HEK293 (cell line): ENCODE measurements at regions not wholly inside any gene's neighbourhood (a gene's known extent, or its start where the extent isn't known, plus 50 kb on each side); places are given as distances from the start of the nearest gene placed in this dataset.

Source experiments
- CTCF ChIA-PET: fragments of 350-600 bp; formaldehyde crosslinking; extraction: SDS; loops from one replicate; lab custom pipeline; 2021; ENCODE audit warnings: antibody characterized with exemption; lab: Yijun Ruan, JAX
- POLR2A ChIA-PET: fragments of 300-600 bp; formaldehyde crosslinking; extraction: SDS; loops from one replicate; lab custom pipeline; 2020; ENCODE audit warnings: antibody characterized with exemption, inconsistent platforms; lab: Yijun Ruan, JAX
- H3K27ac ChIP-seq: fragments of 200-500 bp; sonication (Bioruptor generic); 2 replicates; pipeline ENCODE4 v1.5.1; 2014; ENCODE audit warnings: low read depth, low read length, control low read depth, inconsistent platforms; ENCODE audit errors: extremely low read depth
- H3K36me3 ChIP-seq, 2 experiments: fragments of 200-500 bp in 1 of 2; sonication (Bioruptor generic) in 1 of 2; 1 replicate in 1 of 2; 2 replicates in 1 of 2; pipeline ENCODE4 v1.5.1; 2014 to 2017; ENCODE audit warnings: inconsistent platforms in 2 of 2, low read length in 2 of 2; ENCODE audit not compliant: control insufficient read depth in 2 of 2, insufficient read depth in 1 of 2
- H3K4me1 ChIP-seq: fragments of 200-500 bp; sonication (Bioruptor generic); 2 replicates; pipeline ENCODE4 v1.5.1; 2014; ENCODE audit warnings: mild to moderate bottlenecking, low read length, inconsistent platforms; ENCODE audit not compliant: control insufficient read depth, insufficient read depth
- H3K4me3 ChIP-seq: 2 replicates; pipeline ENCODE4 v1.5.1; 2011; ENCODE audit warnings: low read depth, mild to moderate bottlenecking, control low read depth, low read length, moderate library complexity
- H3K9me3 ChIP-seq: fragments of 200-500 bp; sonication (Bioruptor generic); 2 replicates; pipeline ENCODE4 v1.5.1; 2014; ENCODE audit warnings: low read depth, low read length, inconsistent platforms; ENCODE audit not compliant: control insufficient read depth, insufficient read depth
- GLIS1 ChIP-seq: fragments of 450-650 bp; formaldehyde crosslinking; IDR thresholded peaks from 2 replicates; pipeline ENCODE4 v1.5.1; 2016; ENCODE audit warnings: missing biosample characterization, missing genetic modification characterization
- SP7 ChIP-seq: fragments of 450-650 bp; formaldehyde crosslinking; IDR thresholded peaks from 2 replicates; pipeline ENCODE4 v1.5.1; 2016; ENCODE audit warnings: missing biosample characterization, missing genetic modification characterization
- ZBTB8A ChIP-seq: fragments of 450-650 bp; formaldehyde crosslinking; IDR thresholded peaks from 2 replicates; pipeline ENCODE4 v1.5.1; 2016; ENCODE audit warnings: missing biosample characterization, missing genetic modification characterization
- ZFHX2 ChIP-seq: fragments of 450-650 bp; formaldehyde crosslinking; conservative IDR thresholded peaks from 2 replicates; pipeline ENCODE4 v1.5.1; 2016; ENCODE audit warnings: missing biosample characterization, missing genetic modification characterization
- ZNF174 ChIP-seq: fragments of 450-650 bp; formaldehyde crosslinking; IDR thresholded peaks from 2 replicates; pipeline ENCODE4 v1.5.0; 2017; ENCODE audit warnings: missing biosample characterization, mild to moderate bottlenecking, missing genetic modification characterization
- ZNF23 ChIP-seq: fragments of 450-650 bp; formaldehyde crosslinking; IDR thresholded peaks from 2 replicates; pipeline ENCODE4 v1.5.1; 2016; ENCODE audit warnings: missing biosample characterization, missing genetic modification characterization, borderline replicate concordance
- ZNF302 ChIP-seq: fragments of 450-650 bp; formaldehyde crosslinking; IDR thresholded peaks from 2 replicates; pipeline ENCODE4 v1.5.1; 2016; ENCODE audit warnings: missing biosample characterization, missing genetic modification characterization, low read depth
- ZNF501 ChIP-seq: fragments of 450-650 bp; formaldehyde crosslinking; IDR thresholded peaks from 2 replicates; pipeline ENCODE4 v1.5.1; 2016; ENCODE audit warnings: missing biosample characterization, missing genetic modification characterization
- ZNF530 ChIP-seq: fragments of 450-650 bp; formaldehyde crosslinking; IDR thresholded peaks from 2 replicates; pipeline ENCODE4 v1.5.1; 2016; ENCODE audit warnings: low read depth, missing biosample characterization, missing genetic modification characterization
- ZNF623 ChIP-seq: fragments of 450-650 bp; formaldehyde crosslinking; IDR thresholded peaks from 2 replicates; pipeline ENCODE4 v1.5.1; 2016; ENCODE audit warnings: missing biosample characterization, missing genetic modification characterization
- ZNF654 ChIP-seq: fragments of 450-650 bp; formaldehyde crosslinking; IDR thresholded peaks from 2 replicates; pipeline ENCODE4 v1.5.1; 2016; ENCODE audit warnings: low read depth, missing biosample characterization, missing genetic modification characterization
- ZNF785 ChIP-seq: fragments of 450-650 bp; formaldehyde crosslinking; IDR thresholded peaks from 2 replicates; pipeline ENCODE4 v1.5.1; 2016; ENCODE audit warnings: missing biosample characterization, missing genetic modification characterization
- TF ChIP-seq, protein P1 (sequence below): IDR thresholded peaks from 2 replicates; pipeline ENCODE4 v1.6.1; 2011; ENCODE audit warnings: mild to moderate bottlenecking, low read depth, low read length, borderline replicate concordance
- TF ChIP-seq, protein P2 (sequence below): fragments of 450-650 bp; formaldehyde crosslinking; IDR thresholded peaks from 2 replicates; pipeline ENCODE4 v1.5.1; 2017; ENCODE audit warnings: missing biosample characterization, missing genetic modification characterization
- TF ChIP-seq, protein P3 (sequence below): fragments of 450-650 bp; formaldehyde crosslinking; IDR thresholded peaks from 2 replicates; pipeline ENCODE4 v1.5.1; 2017; ENCODE audit warnings: missing biosample characterization, missing genetic modification characterization
- TF ChIP-seq, protein P4 (sequence below): fragments of 450-650 bp; formaldehyde crosslinking; optimal IDR thresholded peaks from 2 replicates; pipeline ENCODE3; 2016; ENCODE audit warnings: missing biosample characterization, mild to moderate bottlenecking, missing genetic modification characterization

DNA sequence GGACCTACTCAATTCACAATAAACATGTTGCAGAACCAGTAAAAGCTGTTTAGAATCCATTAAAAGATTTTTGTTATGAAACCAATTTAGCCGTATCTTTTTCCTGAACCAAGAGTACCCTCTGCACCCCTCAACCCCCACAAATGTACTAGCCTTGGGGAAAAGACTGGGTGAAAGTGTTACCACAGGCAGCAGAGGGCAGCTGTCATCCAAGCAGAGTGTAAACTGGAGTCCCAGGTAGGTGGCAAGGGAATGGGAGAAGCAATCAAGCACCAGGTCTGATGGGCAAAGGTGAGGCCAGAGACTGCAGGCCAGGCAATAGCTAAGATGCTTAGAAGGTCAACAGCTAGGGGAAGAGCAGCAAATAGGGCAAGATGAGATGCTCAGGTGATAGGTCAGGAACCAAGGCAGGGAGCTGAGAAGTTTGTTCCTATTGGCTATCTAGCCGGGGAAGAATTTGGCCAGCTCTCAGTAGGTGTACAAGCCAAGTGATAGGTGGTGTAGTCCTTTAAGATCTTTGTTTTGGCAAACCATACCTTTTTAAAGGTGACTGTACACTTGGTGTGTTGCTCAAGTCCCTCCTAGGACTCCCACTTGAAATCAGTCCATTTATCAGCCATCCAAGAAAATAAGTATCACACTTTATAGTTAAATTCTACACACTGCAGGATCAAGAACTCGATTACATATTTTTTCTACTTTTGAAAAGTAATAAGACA, 77.8 kb upstream of the CCDC112 start (continued):
- TF ChIP-seq, protein P1, sequence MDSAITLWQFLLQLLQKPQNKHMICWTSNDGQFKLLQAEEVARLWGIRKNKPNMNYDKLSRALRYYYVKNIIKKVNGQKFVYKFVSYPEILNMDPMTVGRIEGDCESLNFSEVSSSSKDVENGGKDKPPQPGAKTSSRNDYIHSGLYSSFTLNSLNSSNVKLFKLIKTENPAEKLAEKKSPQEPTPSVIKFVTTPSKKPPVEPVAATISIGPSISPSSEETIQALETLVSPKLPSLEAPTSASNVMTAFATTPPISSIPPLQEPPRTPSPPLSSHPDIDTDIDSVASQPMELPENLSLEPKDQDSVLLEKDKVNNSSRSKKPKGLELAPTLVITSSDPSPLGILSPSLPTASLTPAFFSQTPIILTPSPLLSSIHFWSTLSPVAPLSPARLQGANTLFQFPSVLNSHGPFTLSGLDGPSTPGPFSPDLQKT: no peak
- TF ChIP-seq, protein P2, sequence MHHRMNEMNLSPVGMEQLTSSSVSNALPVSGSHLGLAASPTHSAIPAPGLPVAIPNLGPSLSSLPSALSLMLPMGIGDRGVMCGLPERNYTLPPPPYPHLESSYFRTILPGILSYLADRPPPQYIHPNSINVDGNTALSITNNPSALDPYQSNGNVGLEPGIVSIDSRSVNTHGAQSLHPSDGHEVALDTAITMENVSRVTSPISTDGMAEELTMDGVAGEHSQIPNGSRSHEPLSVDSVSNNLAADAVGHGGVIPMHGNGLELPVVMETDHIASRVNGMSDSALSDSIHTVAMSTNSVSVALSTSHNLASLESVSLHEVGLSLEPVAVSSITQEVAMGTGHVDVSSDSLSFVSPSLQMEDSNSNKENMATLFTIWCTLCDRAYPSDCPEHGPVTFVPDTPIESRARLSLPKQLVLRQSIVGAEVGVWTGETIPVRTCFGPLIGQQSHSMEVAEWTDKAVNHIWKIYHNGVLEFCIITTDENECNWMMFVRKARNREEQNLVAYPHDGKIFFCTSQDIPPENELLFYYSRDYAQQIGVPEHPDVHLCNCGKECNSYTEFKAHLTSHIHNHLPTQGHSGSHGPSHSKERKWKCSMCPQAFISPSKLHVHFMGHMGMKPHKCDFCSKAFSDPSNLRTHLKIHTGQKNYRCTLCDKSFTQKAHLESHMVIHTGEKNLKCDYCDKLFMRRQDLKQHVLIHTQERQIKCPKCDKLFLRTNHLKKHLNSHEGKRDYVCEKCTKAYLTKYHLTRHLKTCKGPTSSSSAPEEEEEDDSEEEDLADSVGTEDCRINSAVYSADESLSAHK (tag by site-specific recombination): no peak
- TF ChIP-seq ZNF302 (tag by site-specific recombination) (no peak), ZNF785 (tag by site-specific recombination) (no peak), ZNF174 (tag by site-specific recombination) (no peak), ZNF530 (tag by site-specific recombination) (no peak), ZNF501 (tag by site-specific recombination) (no peak), ZNF23 (no peak)
- TF ChIP-seq, all 188 proteins: peak for 0

DNA sequence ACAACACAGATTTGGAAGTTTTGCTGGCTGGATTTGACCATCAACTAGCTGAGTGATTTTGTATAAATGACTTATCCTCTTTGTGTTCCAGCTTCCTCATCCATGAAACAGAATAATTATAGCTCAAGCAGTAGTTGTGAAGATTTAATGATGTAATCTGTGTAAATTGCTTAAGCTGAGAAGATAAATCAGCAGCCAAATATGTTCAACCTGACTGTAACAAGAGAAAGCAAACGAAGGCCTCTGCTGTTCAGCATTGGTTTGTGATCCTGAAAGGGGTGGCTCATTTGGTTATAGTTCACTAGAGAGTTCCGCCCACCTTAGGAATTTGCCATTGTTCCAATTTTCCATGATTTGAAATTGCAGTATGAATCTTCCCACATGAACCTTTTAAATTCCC, 75.7 kb upstream of the CCDC112 start:
- TF ChIP-seq SP7 (tag by site-specific recombination) (peak; percentile 89), ZBTB8A (no peak)
- TF ChIP-seq, protein P3, sequence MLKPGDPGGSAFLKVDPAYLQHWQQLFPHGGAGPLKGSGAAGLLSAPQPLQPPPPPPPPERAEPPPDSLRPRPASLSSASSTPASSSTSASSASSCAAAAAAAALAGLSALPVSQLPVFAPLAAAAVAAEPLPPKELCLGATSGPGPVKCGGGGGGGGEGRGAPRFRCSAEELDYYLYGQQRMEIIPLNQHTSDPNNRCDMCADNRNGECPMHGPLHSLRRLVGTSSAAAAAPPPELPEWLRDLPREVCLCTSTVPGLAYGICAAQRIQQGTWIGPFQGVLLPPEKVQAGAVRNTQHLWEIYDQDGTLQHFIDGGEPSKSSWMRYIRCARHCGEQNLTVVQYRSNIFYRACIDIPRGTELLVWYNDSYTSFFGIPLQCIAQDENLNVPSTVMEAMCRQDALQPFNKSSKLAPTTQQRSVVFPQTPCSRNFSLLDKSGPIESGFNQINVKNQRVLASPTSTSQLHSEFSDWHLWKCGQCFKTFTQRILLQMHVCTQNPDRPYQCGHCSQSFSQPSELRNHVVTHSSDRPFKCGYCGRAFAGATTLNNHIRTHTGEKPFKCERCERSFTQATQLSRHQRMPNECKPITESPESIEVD (tag by site-specific recombination): peak; percentile 16; the same call in 1 of the 2 replicates
- H3K27ac ChIP-seq: no peak overlapping the region
- H3K36me3 ChIP-seq: no peaks in the 10 kb centered on the region
- H3K9me3 ChIP-seq: no peaks in the 10 kb centered on the region
- ChIA-PET POLR2A (no interaction called here), CTCF (interaction anchor here (1.0 kb wide), 1 partner anchor 62 kb away, joined by 4 read pairs; no protein-coding TSS in a partner anchor)
- no peak overlapping the region for H3K4me3 ChIP-seq
- H3K4me1 ChIP-seq: no peaks in the 10 kb centered on the region

DNA sequence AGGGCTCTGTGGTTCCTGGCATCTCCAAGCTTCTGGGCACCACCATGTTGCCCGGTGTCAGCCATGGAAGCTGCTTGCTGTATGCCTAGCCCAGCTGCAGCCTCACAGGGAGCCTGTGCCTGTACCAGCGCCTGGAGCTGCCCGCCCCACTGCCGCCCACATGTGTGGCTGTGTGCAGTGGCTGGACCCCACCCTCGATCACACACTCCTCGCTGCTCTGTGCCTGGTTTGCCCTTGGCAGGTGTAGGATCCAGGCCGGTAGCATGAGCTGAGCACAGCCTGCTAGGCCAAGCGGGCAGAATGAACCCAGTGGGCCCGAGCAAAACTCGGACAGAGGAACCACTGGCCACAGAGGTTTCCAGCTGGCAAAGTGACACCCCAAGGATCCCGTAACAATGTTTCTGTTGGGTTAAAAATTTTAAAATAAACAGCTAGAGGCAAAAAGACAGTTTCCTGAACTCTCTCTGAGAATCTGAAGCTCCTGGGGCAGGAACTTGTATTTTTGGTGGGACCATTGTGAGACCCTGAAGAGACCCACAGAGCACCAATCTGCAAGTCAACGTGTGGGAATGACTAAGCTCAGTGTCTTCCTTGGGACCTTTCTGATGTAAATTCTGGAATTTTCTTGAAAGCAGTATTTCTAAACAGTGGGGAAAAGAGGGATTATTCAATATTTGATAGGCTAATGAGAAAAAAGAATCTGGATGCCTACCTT, 73.1 kb upstream of the CCDC112 start:
- Histone ChIP-seq H3K9me3 (no peaks in the 10 kb centered on the region), H3K4me1 (no peaks in the 10 kb centered on the region), H3K27ac (no peak overlapping the region), H3K4me3 (no peak overlapping the region), H3K36me3 (no peaks in the 10 kb centered on the region)
- CTCF ChIA-PET: interaction anchor here (0.6 to 0.8 kb wide), 3 partner anchors 9 to 761 kb away, joined by 3 to 4 read pairs (median 3); no protein-coding TSS in a partner anchor
- POLR2A ChIA-PET: no interaction called here
- no peak for TF ChIP-seq ZNF501 (tag by site-specific recombination)
- 0 out of 2 replicates have a peak, but pooled peaks have one; percentile 15 for TF ChIP-seq ZFHX2 (tag by site-specific recombination)

DNA sequence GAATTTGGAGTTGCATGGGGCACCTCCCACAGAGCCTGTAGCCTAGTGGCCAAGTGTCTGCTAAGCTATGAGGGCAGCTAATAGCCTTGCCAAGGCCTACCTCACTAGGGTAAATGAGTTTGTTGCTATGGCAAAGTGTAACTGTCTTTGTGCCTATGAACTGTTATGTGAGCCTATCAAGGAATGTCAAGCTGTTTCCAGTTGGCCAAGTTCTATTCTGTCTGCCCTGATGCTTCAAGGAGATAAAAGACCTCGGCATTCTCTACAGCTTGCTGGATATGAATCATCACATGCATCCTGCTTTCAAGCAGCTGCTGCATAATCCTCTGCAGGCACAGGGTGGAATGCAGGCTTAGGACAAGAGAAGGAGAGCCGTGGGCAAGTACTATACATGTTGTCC, 69.8 kb upstream of the CCDC112 start:
- TF ChIP-seq ZNF654 (no peak), GLIS1 (tag by site-specific recombination) (0 out of 2 replicates have a peak, but pooled peaks have one; percentile 24), ZNF623 (no peak)
- TF ChIP-seq, protein P4, sequence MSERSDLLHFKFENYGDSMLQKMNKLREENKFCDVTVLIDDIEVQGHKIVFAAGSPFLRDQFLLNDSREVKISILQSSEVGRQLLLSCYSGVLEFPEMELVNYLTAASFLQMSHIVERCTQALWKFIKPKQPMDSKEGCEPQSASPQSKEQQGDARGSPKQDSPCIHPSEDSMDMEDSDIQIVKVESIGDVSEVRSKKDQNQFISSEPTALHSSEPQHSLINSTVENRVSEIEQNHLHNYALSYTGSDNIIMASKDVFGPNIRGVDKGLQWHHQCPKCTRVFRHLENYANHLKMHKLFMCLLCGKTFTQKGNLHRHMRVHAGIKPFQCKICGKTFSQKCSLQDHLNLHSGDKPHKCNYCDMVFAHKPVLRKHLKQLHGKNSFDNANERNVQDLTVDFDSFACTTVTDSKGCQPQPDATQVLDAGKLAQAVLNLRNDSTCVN (tag by site-specific recombination): no peak
- TF ChIP-seq, all 188 proteins: peak for 1
- CTCF ChIA-PET: no interaction called here
- no peak overlapping the region for H3K4me3 ChIP-seq
- POLR2A ChIA-PET: no interaction called here
- H3K9me3 ChIP-seq: no peaks in the 10 kb centered on the region
- H3K4me1 ChIP-seq: no peaks in the 10 kb centered on the region
- H3K27ac ChIP-seq: no peak overlapping the region
- H3K36me3 ChIP-seq: no peaks in the 10 kb centered on the region
